Body of pancreas (tissue), 4 donors: ENCODE measurements at regions not wholly inside any gene's neighbourhood (a gene's known extent, or its start where the extent isn't known, plus 50 kb on each side); places are given as distances from the start of the nearest gene placed in this dataset.

Experiments
- ATAC-seq: fragments of 150-250 bp; one replicate; pipeline ENCODE4 v1.9.1; 2016
- DNase-seq, 4 donors: peaks; one replicate each; pipeline ENCODE4 v3.0.0-alpha.2; 2019
- H3K27ac ChIP-seq, 4 donors: fragments of 200-600 bp; sonication (generic); 1 replicate in 3 of 4; 2 replicates in 1 of 4; pipeline versions ENCODE4 v1.5.1 to v1.6.1; 2016 to 2019; ENCODE audit warnings: mild to moderate bottlenecking in 1 of 4, mixed read lengths in 1 of 4, moderate library complexity in 1 of 4
- H3K27me3 ChIP-seq, 2 donors: fragments of 200-600 bp; sonication (generic); one replicate each; pipeline ENCODE4 v1.6.0; 2016; ENCODE audit warnings: mild to moderate bottlenecking in 1 of 2
- H3K36me3 ChIP-seq, 2 donors: fragments of 200-600 bp; sonication (generic); replicated peaks in 1 of 2; 2 replicates each; pipeline ENCODE4 v1.5.1; 2016; ENCODE audit warnings: low read depth in 2 of 2; ENCODE audit not compliant: insufficient read depth in 1 of 2
- H3K4me1 ChIP-seq: fragments of 200-600 bp; sonication (generic); one replicate; pipeline ENCODE4 v1.6.0; 2016
- H3K4me3 ChIP-seq, 2 donors: fragments of 200-600 bp; sonication (generic); 1 replicate in 1 of 2; 2 replicates in 1 of 2; pipeline ENCODE4 v1.5.1; 2016 to 2019
- H3K9me3 ChIP-seq, 3 donors: fragments of 200-600 bp; sonication (generic); 1 replicate in 2 of 3; 2 replicates in 1 of 3; pipeline ENCODE4 v1.5.1; 2016
- CTCF ChIP-seq, 7 experiments: fragments of 450-650 bp in 4 of 7; fragments of 200-600 bp in 3 of 7; sonication (generic) in 3 of 7; IDR thresholded peaks; one replicate each; pipeline ENCODE4 v1.5.1; 2016 to 2019; ENCODE audit warnings: antibody characterized with exemption in 7 of 7
- POLR2A ChIP-seq, 3 donors: fragments of 450-650 bp; IDR thresholded peaks; one replicate each; pipeline ENCODE4 v1.6.1; 2016; ENCODE audit warnings: antibody characterized with exemption in 3 of 3, mild to moderate bottlenecking in 2 of 3
- WGBS, 2 donors: methylation state at CpG; one replicate each; pipeline ENCODE4 v1.1.5; 2017; 5-methylcytosine and 5-hydroxymethylcytosine counted together
- intact Hi-C: fragments of 100-400 bp; cut with DNase I; formaldehyde crosslinking; loops from one replicate; pipeline ENCODE4 v1.15.1; 2023

GRCh38 chr1:29743931-29744330 lies 507.6 kb downstream of the PTPRU start:
- H3K4me3 ChIP-seq = no peak overlapping the region
- no peaks in the 10 kb centered on the region for H3K36me3 ChIP-seq
- no peaks in the 10 kb centered on the region for H3K9me3 ChIP-seq
- H3K4me1 ChIP-seq = no peaks in the 10 kb centered on the region
- DNase-seq (no peak), ATAC-seq (no peak)
- H3K27ac ChIP-seq = no peak overlapping the region
- intact Hi-C loops = no loop called here
- WGBS, 2 donors = 77 to 87% methylated on average over 4 to 7 of the region's 7 CpGs
- no peaks in the 10 kb centered on the region for H3K27me3 ChIP-seq
- TF ChIP-seq POLR2A (IDR thresholded peaks at IDR 0.05) (no peak), CTCF (IDR thresholded peaks at IDR 0.05) (no peak)

GRCh38 chr1:29743264-29743663 lies 506.9 kb downstream of the PTPRU start:
- H3K4me1 ChIP-seq = no peaks in the 10 kb centered on the region
- no peak for DNase-seq
- no peaks in the 10 kb centered on the region for H3K9me3 ChIP-seq
- TF ChIP-seq CTCF (IDR thresholded peaks at IDR 0.05) (no peak), POLR2A (IDR thresholded peaks at IDR 0.05) (no peak)
- 63 to 69% methylated on average over 5 of the region's 5 CpGs for WGBS, 2 donors
- no peak overlapping the region for H3K27ac ChIP-seq
- intact Hi-C loops = no loop called here
- H3K36me3 ChIP-seq = no peaks in the 10 kb centered on the region
- H3K4me3 ChIP-seq = no peak overlapping the region
- ATAC-seq = no peak
- no peaks in the 10 kb centered on the region for H3K27me3 ChIP-seq

GRCh38 chr1:29739176-29739575 lies 502.9 kb downstream of the PTPRU start:
- TF ChIP-seq POLR2A (IDR thresholded peaks at IDR 0.05) (no peak), CTCF (IDR thresholded peaks at IDR 0.05) (no peak)
- Histone ChIP-seq H3K4me1 (no peaks in the 10 kb centered on the region), H3K36me3 (no peaks in the 10 kb centered on the region), H3K9me3 (no peaks in the 10 kb centered on the region), H3K27me3 (no peaks in the 10 kb centered on the region), H3K27ac (no peak overlapping the region), H3K4me3 (no peak overlapping the region)
- ATAC-seq = no peak
- intact Hi-C loops = no loop called here
- DNase-seq = no peak
- 57 to 64% methylated on average over 1 of the region's 1 CpG for WGBS, 2 donors

GRCh38 chr1:29736582-29737188 lies 500.4 kb downstream of the PTPRU start:
- WGBS, 2 donors = 60 to 65% methylated on average over 5 of the region's 5 CpGs

More at GRCh38 chr1:29736582-29737188, 500.4 kb downstream of the PTPRU start:
- H3K36me3 ChIP-seq = no peaks in the 10 kb centered on the region
- intact Hi-C loops = no loop called here
- no peak overlapping the region for H3K27ac ChIP-seq
- DNase-seq (peak; percentile 19 to 26 (median 24)), ATAC-seq (no peak)
- no peak overlapping the region for H3K4me3 ChIP-seq
- H3K9me3 ChIP-seq = no peaks in the 10 kb centered on the region
- no peaks in the 10 kb centered on the region for H3K4me1 ChIP-seq
- TF ChIP-seq CTCF (IDR thresholded peaks at IDR 0.05) (no peak), POLR2A (IDR thresholded peaks at IDR 0.05) (no peak)
- H3K27me3 ChIP-seq = no peaks in the 10 kb centered on the region
